NK-92 treated with Interleukin-12 subunit alpha and Interleukin-12 subunit beta, amount 100 ng/mL, for 24 hours (cell line): ENCODE measurements at regions not wholly inside any gene's neighbourhood (a gene's known extent, or its start where the extent isn't known, plus 50 kb on each side); places are given as distances from the start of the nearest gene placed in this dataset.

Experiments used
- DNase-seq: peaks from one replicate; lab custom pipeline; 2025; lab: John Stamatoyannopoulos, UW

DNA sequence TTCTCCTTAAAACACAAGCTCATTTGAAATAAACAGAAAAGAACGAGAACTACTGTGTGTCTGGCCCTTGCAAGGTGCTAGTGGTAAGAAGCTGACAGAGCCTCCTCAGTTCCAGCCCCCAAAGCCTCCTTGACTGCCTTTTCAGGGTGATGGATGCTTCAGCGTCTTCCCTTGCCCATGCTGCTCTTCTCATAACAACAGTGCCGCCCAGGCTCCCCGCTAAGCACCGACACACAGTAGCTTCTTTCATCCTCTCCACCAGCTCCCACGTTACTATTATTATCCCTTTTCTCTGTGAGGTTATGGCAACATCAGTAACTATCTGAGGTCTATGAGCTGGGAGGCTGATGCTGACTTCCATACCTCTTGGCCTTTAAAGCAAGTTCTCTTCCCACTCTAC is 418.6 kb downstream of the TSN start:
- no peak for DNase-seq

DNA sequence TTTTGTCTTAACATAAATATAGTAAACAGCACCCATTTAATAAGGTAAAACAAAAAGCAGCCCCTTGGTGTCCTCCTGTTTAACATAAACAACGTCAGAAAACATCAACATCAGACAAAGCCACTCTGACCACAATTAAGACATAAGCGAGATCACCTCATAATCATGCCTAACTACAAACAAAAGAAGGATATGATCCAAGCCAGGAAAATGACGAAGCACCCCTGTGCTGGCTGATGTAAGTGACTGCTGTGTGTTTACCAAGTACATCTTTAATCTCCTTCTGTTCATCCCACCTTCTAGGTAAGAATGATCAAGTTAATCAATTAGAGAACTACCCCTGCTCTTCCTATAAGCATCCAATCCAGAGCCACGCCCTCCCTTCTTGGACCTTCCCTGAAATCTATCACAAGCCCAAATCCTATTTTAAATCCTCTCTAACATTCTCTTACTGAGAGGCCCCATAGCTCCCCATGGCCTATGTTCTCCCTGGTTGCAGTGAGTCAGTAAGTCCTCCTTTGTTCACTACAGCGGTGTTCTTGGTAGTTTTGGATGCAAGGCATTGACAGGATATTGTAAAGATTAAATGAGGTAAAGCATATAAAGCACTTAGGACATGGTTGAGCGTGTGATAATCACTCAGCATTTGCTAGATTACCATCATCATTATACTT is 424.2 kb downstream of the TSN start:
- DNase-seq: no peak

DNA sequence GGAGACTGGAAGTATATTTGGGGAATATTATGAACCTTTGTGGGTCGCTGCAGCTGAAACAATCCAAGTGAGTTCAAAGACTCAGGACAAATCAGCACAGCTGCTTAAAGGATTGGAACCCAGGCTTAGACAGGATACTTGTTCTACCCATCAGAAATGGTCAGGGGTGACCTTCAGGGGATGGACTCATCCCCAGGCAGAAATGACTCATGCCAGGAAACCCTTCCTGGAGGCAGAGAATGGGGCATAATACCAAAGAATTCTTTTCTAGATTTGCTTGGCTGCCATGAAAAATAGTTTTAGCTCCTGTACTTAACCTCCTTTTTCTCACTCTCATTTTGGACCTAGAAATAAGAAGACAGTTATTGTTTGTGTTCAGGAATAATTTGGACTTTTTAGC is 425.5 kb downstream of the TSN start:
- no peak for DNase-seq

DNA sequence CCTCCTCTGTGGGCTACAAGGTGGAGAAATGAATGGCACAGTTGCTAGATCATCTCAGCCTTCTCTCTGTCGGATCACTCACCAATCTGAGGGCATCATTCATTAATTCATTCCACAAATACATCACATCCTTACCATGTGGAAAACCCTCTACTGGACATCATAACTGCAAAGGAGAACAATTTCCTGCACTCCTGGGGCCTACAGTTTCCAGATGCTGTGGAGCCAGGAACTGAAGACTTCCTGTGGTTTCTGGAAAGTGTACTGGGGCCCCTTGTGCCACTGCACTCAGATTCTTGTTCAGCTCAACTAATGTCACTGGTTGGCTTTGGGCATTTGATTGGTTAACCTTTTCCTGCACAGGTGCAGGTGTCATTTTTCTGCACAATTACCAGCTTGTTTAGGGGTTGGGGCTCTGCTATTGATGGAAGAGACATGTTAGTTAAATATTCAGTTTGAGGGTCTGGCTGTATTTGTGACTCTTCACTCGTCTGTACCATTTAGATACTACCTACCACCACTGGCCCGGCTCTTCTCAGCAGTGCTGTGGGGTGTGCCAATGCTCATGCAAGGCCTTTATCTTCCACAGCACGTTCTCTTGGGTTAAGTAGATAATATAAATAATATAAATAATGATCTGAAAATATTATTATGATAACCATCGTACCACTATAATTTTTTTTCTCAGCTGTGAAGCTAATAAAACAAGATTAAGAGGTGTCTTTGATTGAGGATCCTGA is 427.3 kb downstream of the TSN start:
- no peak for DNase-seq

DNA sequence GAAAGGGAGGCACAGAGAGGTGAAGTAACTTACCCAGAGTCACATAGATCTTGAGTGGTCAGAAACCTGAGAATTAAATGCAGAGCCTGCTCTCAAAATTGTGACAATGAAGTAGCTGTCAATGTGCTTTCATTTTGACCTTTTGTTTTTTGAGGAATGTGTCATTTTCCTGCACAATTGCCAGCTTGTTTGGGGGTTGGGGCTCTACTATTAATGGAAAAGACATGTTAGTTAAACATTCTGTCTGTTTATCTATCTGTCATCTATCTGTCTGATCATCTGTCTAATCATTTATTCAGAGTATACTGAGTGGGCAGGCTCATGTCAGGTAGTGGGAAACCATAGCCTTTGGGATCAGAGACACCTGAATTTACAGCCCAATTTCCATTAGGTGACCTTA is 428.4 kb downstream of the TSN start:
- DNase-seq: no peak

DNA sequence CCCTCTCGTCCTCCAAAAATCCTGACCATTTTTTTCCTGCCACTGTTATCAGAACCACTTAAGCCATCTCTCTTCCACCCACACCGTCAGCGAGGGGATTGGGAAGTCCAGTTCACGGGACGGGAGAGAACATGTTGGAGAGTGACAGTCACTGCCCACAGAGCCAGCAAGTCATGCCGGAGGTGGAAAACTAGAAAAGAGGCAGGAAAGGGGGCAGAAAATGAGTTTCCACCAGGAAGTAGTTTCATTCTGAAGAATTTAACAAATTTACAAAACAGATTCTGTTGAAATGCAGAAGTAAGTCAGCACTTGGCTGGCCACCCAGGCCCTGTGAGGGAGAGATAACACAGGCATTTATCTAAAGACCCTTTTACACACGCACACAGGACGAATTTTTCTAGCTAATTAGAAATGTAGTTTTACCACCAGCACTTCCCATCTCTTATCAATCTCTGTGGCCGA is 431.3 kb downstream of the TSN start:
- no peak for DNase-seq

DNA sequence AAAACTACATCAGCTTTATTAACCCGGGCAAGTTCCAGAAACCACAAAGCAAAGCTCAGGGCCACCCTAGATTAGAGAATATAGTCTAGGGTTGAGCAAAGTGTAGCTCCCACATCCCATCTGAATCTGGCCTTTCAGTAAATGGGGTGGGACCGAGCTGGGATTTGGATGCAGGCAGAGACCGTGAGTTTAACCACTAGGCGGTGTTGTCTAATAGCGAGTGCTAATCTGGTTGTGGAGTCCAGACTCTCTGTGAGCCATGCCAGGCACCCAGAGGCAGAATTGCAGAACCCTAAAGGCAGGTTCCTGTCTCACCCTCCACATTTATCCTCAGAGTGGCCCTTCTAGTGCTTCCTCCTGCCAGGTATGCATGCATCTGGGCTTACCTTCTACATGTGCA is 435.9 kb downstream of the TSN start:
- DNase-seq: no peak

DNA sequence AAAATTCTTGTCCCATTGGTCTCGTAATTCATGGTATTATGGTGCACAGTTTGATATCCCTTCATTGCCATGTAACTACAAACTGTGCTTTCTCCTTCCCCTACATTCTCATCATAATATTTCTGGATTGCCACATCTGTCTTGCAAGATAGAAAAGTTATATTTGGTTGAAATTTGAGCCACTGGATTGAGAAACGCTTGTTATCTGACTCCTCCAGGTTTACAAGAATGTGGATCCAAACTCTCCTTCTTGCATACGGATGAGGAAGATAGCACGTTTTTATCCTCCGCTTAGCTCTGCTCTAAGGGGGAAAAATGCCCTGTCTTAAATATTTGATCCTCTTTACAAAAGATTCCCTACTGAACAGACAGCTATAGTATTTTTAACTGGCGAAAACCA is 438.2 kb downstream of the TSN start:
- no peak for DNase-seq

DNA sequence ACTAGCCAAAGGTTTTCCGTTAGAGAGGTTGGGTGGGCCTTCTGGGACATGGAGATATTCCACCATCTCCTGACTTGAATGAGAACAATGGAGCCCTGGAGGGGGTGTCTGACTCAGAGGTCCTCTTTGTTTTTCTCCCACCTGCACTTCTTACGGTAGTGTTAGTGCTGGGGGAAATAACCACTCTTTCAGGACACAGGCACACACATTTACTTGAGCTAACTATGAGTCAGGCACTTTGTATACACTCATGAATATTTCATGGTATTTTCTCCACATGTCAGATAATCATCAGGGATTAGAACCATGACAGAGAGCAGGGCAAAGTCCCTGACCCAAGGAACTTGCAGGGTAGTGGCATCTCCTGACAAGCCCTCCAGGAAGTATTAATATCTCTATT is 439.1 kb downstream of the TSN start:
- DNase-seq: no peak

DNA sequence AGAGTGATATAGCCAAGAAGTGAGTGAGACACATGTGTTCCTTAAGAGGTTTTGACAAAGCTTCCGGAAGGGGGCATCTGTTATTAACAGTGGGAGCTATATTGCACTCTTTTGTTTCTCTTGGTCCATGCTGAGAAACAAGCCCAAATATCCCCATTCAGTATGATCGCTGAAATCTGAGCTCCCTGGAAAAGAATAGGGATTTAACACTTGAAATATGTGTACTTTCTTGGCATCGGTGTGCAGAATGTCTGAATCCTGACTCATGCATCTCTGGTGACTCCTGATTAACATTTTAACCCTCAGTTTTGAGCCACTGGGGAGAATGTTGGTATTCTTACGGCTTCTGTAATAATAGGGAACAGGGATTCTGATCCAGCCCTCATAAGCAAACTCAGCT is 448.1 kb downstream of the TSN start:
- no peak for DNase-seq

DNA sequence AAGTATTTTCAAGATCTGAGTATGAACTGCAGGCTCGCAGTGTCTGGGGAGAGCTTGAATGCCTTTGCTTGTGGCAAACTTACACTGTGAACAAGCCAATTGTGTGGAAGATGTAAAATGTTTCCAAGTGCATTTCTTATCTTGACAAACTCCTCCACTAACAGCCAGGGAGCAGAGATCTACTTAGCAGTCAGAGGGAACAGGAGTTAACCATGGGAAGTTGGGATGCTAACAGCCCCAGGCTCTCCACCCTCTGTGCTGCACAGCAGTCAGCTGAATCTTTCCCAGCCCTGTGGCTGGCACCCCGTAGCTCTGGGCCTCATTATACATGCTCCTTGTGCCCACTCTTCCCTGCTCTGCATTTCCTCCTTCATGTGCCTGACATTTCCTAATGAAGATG is 450.2 kb downstream of the TSN start:
- no peak for DNase-seq

DNA sequence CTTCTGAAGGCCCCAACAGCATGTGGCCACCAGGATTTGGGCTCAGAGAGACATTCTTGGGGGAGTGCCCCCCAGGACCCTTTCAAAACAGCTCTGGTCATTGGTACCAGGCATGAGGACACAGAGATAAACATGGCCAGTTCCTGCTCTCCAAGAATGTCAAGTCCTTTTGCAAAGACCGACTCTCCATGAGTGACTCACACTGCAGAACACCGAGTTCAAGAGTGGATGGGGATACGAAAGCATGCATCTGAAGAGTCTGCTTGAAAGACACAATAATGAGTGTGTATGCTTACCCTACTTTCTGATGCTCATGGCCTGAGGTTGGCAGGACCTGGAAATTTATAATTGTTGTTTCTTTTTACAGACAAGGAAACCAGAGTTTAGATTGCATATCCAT is 450.6 kb downstream of the TSN start:
- DNase-seq: no peak

DNA sequence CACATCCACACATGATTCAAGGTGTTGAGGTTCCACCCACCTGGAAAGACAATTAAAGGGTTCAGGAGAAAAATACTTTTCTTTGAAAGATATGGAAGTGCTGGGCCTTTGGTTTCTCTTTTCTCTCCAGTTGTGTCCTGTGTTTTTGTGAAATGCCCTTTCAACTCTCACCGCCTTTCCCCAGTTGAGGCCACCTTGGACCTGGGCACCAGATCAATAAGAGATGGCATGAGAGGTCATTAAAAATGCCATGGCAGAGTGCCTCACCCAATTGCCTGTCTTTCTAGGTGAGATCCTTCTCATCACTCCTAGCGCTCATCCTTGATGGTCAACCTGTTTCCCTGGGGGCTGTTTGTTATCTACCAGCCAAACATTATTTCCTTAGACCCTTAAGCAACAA is 453.9 kb downstream of the TSN start:
- no peak for DNase-seq

DNA sequence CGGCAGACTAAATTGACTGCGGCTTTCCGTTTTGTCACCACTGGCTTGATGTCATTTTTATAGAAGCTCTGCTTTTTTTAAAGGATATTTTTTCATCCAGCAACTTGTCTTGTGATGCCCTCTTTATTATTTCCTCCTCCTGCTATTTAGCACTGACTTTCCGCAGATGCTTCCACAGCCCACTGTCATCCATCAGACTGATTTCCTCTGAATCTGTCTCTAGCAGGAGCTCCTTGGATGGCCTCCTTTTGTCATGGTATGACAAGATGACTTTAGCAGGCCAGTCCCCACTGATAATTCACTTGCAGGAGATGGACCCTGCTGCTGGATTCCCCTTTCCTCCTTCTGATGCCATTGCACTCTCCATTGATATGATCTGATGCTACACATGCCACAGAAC is 454.6 kb downstream of the TSN start:
- DNase-seq: no peak

DNA sequence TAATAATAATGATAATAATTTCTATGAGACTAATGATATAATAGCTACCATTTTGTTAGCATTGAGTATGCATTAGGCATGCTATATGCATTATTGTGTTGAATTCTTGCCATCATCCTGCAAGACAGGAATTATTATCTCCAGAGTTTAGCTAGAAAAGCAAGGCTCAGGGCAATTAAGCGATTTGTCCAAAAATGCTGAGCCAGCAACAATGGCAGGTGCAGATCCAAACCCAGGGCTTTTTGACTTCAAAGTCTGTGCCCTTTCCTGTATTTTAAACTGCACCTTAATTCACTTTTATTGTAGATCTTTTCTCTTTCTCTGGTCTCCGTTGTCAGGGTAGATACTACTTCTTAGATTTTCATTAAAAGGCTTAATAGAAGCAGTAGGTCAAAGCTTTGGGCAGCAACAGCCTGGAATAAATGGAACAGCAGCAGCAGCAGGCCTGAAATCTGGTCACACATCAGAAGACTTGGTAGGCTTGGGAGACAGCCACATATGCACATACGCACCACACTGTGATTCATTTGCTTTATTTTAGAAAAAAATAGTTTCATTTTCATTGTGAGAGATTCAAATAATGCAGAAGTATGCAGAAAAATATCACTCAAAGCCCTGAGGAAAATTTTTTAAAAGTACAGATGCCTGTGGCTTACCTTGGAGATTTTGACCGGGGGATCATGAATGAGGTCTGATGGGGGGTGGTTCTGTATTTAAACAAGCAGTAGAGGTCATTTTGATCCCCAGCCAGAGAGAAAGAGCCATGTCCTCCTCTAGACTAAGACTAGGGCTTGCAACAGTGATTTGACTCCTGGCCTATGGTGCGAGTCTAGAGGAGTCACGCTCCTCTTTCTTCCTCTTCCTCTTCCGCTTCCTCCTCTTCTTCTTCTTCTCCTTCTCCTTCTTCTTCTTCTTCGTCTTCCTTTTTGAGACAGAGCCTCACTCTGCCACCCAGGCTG is 455.7 kb downstream of the TSN start:
- DNase-seq: no peak

DNA sequence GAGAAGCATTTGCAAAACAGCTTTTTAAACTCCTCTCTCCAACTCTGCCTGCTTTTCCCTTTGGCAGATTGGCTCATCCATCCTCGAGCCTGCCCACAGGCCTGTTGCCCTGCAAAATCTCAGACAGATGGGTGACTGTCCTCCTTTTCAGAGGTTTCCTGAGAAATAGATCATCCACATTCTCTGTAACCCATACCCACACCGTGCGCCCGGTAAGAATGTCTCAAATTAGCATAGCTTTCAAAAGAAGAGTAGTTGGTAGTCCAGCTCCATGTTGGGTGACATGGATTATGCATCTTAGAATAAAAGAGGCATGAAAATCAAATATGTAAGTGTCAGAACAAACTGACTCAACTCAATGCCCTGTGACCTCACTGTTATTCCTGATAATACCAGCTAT is 457.9 kb downstream of the TSN start:
- no peak for DNase-seq

DNA sequence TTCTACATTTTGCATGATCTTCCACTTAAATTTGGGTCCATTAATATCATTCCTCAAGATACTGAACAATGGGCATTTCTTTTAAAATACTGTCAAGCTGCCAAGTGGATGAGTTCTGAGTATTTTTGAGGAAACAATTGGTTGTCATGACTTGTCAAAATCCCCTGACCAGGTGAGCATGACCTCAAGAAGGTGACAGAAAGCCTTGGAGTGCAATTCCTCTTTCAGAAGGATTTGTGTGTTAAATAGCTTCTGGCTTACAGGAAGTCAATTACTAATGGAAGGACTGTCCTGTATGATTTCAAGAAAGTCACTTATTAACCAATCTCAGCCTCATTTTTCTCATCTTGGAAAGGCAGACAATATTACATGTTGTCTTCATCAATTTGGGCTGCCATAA is 460.6 kb downstream of the TSN start:
- no peak for DNase-seq

DNA sequence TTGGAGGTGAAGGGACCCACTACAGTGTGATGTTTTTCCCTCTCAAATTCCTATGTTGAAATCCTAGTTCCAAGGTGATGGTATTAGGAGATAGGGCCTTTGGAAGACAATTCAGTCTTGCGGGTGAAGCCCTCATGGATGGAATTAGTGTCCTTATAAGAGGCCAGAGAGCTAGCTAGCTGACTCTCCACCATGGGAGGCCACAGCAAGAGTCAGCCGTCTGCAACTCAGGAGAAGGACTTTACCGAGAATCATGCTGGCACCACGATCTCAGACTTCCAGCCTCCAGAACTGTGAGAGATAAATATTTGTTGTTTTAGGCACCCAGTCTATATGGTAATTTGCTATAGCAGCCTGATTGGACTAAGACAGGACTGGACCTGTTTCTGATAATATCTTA is 461.4 kb downstream of the TSN start:
- no peak for DNase-seq

DNA sequence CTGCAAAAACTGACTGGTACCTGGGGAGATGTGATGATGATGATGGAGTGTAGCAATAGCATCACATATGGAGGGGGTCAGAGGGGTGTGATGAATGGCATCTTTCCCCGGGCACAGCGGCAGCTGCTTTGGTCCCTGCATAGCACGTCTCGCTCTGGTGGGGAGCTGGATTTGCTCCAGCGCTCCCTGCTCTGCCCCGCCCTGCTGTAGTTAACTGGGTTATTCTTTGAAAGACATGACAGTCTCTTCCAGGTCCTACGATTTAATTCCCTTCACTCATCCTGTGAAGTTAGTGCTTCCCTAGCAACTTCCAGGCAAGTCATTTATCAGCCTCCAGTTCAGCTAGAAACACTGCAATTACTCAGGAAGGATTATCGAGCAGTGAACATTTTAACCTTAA is 463.1 kb downstream of the TSN start:
- DNase-seq: no peak

DNA sequence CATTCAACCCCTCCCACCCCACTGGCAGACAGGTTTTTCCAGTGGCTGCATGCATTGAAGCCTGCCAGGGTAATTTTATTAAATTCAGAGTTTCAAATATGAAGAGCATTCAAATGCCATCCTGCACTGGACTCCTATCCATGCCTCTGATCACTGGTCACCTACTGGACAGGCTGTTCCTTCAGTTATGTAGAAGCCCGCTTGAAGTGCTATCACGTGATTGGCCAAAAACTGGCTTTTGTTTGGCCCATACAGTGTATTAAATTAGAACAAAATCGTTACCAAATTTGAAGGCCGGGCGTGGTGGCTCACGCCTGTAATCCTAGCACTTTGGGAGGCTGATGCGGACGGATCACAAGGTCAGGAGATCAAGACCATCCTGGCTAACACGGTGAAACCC is 464.1 kb downstream of the TSN start:
- no peak for DNase-seq

DNA sequence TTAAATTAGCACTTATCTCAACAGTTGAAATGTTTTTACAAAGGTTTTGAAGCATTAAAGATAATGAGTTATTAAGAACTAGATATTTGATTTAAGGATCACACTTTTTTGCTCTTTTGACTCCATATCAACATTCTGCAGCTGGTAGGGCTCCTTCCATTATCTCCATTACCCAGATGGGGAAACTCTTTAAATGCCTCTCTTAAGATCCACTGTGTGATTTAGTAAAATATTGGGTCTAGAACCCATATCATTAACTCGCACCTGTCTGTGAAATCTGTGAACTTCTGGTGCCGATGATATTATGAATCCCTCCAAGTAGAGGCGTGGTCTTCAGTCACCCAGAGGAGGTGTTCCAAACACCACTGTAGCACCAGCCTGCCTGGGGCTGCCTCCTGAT is 466.2 kb downstream of the TSN start:
- no peak for DNase-seq

DNA sequence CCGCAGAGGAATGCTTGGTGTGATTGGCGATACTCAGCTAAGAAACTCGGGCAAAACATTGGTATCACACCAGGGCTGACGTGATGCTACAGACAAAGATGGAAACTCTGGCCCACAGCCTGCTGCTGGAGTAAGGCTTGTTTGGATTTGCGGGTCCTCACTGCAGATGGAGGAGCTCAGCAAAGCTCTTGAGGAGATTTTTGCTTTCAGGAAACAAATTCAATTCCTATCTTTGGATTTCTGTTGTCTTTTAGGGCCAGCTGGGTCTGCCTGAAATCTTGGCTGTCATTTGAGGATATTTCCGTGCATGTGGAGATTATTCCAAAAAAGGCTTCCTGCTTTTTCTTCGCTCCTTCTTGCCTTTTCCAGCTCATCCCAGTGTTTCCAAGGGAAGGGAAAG is 475.8 kb downstream of the TSN start:
- no peak for DNase-seq

DNA sequence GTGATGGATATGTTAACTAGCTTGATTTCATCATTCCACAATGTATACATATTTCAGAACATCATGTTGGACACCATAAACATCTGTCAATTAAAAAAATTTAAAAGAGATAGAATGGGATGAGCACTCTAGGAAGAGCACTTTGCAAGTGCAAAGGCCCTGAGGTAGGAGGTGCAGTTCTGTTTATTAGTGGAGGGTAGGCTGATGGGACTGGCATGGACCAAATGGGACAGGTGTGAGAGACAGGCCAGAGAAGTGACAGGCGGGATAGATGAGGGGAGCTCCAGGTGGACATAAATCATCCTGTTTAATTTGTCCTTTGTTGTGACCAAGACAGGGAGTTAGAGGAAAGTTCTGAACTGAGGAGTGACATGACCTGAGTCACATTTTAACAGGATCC is 477.9 kb downstream of the TSN start:
- DNase-seq: no peak
